ENCODE measurements at regions not wholly inside any gene's neighbourhood (a gene's known extent, or its start where the extent isn't known, plus 50 kb on each side); places are given as distances from the start of the nearest gene placed in this dataset.

DNA sequence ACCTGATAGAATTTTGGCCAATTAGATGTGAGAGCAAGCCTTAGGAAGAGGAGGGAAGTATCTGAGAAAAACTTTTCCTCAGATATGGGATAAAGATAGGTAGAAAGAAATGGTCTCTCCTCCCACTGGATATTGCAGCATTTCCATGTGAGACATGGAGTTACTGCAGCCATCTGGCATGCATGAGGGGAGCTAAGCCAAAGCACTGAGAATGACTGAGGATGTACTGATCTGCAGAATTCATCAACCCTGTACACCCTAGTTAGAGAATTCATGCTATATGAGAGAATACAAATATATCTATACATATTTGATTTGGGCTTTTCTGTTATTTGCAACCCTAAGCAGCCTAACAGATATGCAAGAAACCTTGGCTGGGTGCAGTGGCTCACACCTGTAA lies 52.5 kb upstream of the RPL34 start:
- no peak overlapping the region for H3K4me3 ChIP-seq (ENCODE audit: low read depth, low read length)
- H3K27ac ChIP-seq (ENCODE audit: extremely low read depth, low read depth, low read length) = no peak overlapping the region
- no peaks in the 10 kb centered on the region for H3K4me1 ChIP-seq (ENCODE audit: control insufficient read depth, insufficient read depth, low read length)
- ChIA-PET CTCF (interaction anchor here (1.0 kb wide), 1 partner anchor 549 kb away, joined by 3 read pairs; no protein-coding TSS in a partner anchor), POLR2A (no interaction called here)
- TF ChIP-seq ZNF266 (tag by site-specific recombination; IDR thresholded peaks at IDR 0.05; ENCODE audit: low read depth) = no peak
- no peak for TF ChIP-seq KLF16 (tag by site-specific recombination; IDR thresholded peaks at IDR 0.05)
- no peak for TF ChIP-seq ZFP69B (tag by site-specific recombination; IDR thresholded peaks at IDR 0.05)
- TF ChIP-seq YY2 (tag by site-specific recombination; IDR thresholded peaks at IDR 0.05) = no peak
- no peak for TF ChIP-seq ZNF560 (tag by site-specific recombination; IDR thresholded peaks at IDR 0.05; ENCODE audit: borderline replicate concordance)
- H3K36me3 ChIP-seq (ENCODE audit: control insufficient read depth in 2 of 2, insufficient read depth in 1 of 2, low read length in 2 of 2) = no peaks in the 10 kb centered on the region
- no peaks in the 10 kb centered on the region for H3K9me3 ChIP-seq (ENCODE audit: control insufficient read depth, insufficient read depth, low read depth, low read length)

DNA sequence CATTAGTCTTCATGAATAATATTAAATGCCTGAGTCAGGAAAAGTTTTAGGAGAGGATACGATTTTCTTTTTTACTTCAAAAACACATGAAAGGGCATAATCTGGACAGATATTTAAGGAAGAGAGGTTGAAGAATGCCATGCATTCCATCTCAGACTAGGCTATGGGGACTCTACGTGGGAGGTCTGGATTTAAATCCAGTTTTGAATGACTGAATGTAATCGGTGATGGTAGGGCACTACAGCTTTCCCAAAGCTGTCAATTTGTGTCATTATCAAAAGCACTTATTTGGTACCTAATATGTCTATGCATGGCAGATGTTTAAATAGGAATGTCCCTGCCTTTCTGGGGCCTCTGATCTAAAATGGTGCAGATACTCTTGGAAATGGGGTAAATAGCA lies 59.3 kb upstream of the RPL34 start:
- ChIA-PET POLR2A (no interaction called here), CTCF (interaction anchor here (0.6 kb wide), 1 partner anchor 566 kb away, joined by 4 read pairs; no protein-coding TSS in a partner anchor)
- H3K27ac ChIP-seq (ENCODE audit: extremely low read depth, low read depth, low read length) = no peak overlapping the region
- H3K9me3 ChIP-seq (ENCODE audit: control insufficient read depth, insufficient read depth, low read depth, low read length) = no peaks in the 10 kb centered on the region
- no peaks in the 10 kb centered on the region for H3K4me1 ChIP-seq (ENCODE audit: control insufficient read depth, insufficient read depth, low read length)
- H3K36me3 ChIP-seq (ENCODE audit: control insufficient read depth in 2 of 2, insufficient read depth in 1 of 2, low read length in 2 of 2) = no peaks in the 10 kb centered on the region
- no peak overlapping the region for H3K4me3 ChIP-seq (ENCODE audit: low read depth, low read length)
- no peak for TF ChIP-seq ZNF830 (tag by site-specific recombination; IDR thresholded peaks at IDR 0.05; ENCODE audit: low read depth)
- TF ChIP-seq ZNF155 (tag by site-specific recombination; IDR thresholded peaks at IDR 0.05) = no peak
- no peak for TF ChIP-seq ZFP3 (tag by site-specific recombination; IDR thresholded peaks at IDR 0.05; ENCODE audit: low read depth)
- no peak for TF ChIP-seq ZNF623 (tag by site-specific recombination; IDR thresholded peaks at IDR 0.05)

DNA sequence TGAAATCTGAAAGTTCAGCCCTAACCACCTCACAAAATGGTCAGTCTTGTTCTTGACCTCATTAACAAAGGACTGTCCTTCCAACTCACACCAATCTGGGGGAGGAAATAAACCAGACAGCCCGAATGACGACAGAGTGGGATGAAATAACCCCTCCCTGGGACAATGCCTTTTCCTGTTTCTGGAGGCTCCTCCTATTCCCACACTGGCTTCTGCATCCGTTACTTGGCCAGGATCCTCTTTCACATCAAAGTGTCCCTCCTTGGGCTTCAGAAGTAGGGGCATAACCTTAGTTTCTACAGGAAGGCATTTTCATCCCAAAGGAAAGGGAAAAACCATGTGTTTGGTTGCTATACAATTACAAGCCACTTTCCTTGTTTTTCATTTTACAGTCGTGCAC lies 59.8 kb upstream of the RPL34 start:
- TF ChIP-seq ZNF174 (tag by site-specific recombination; IDR thresholded peaks at IDR 0.05) (no peak), SETDB1 (IDR thresholded peaks at IDR 0.05; ENCODE audit: insufficient read length, low read length) (no peak), ZNF366 (tag by site-specific recombination; conservative IDR thresholded peaks at IDR 0.05) (no peak), WT1 (tag by site-specific recombination; IDR thresholded peaks at IDR 0.05) (no peak), ZNF19 (tag by site-specific recombination; IDR thresholded peaks at IDR 0.05; ENCODE audit: low read depth) (no peak), ZBTB17 (tag by site-specific recombination; IDR thresholded peaks at IDR 0.05) (no peak), ZNF24 (tag by site-specific recombination; IDR thresholded peaks at IDR 0.05) (no peak), KLF16 (tag by site-specific recombination; IDR thresholded peaks at IDR 0.05) (no peak)
- TF ChIP-seq, protein P1, sequence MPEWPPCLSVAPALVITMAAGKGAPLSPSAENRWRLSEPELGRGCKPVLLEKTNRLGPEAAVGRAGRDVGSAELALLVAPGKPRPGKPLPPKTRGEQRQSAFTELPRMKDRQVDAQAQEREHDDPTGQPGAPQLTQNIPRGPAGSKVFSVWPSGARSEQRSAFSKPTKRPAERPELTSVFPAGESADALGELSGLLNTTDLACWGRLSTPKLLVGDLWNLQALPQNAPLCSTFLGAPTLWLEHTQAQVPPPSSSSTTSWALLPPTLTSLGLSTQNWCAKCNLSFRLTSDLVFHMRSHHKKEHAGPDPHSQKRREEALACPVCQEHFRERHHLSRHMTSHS (tag by site-specific recombination; IDR thresholded peaks at IDR 0.05) = no peak
- TF ChIP-seq, protein P2, sequence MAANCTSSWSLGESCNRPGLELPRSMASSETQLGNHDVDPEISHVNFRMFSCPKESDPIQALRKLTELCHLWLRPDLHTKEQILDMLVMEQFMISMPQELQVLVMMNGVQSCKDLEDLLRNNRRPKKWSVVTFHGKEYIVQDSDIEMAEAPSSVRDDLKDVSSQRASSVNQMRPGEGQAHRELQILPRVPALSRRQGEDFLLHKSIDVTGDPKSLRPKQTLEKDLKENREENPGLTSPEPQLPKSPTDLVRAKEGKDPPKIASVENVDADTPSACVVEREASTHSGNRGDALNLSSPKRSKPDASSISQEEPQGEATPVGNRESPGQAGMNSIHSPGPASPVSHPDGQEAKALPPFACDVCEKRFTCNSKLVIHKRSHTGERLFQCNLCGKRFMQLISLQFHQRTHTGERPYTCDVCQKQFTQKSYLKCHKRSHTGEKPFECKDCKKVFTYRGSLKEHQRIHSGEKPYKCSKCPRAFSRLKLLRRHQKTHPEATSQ (tag by site-specific recombination; IDR thresholded peaks at IDR 0.05) = no peak
- H3K9me3 ChIP-seq (ENCODE audit: control insufficient read depth, insufficient read depth, low read depth, low read length) = no peaks in the 10 kb centered on the region
- no peak overlapping the region for H3K4me3 ChIP-seq (ENCODE audit: low read depth, low read length)
- CTCF ChIA-PET = interaction anchor here (0.6 kb wide), 1 partner anchor 567 kb away, joined by 4 read pairs; no protein-coding TSS in a partner anchor
- H3K4me1 ChIP-seq (ENCODE audit: control insufficient read depth, insufficient read depth, low read length) = no peaks in the 10 kb centered on the region
- POLR2A ChIA-PET = no interaction called here
- H3K27ac ChIP-seq (ENCODE audit: extremely low read depth, low read depth, low read length) = no peak overlapping the region
- H3K36me3 ChIP-seq (ENCODE audit: control insufficient read depth in 2 of 2, insufficient read depth in 1 of 2, low read length in 2 of 2) = no peaks in the 10 kb centered on the region

DNA sequence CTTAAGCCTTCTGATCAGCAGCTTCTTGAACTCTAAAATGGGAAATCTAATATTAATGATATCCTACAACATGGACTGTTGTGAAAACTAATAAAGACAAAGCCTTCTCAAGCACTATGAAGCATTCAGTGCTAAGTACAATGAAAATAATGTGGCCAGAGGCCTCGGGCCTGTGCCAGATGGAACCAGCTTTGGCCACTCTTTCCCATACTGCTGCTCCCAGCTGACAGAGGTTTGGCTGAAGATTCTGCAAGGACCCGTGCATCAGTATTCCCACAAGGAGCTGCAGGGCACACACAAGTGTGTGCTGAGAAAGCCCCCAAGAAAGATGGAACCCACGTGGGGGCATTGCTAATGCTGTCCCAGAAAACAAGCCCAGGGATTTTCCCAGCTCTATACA lies 60.5 kb upstream of the RPL34 start:
- ChIA-PET CTCF (no interaction called here), POLR2A (no interaction called here)
- no peak overlapping the region for H3K27ac ChIP-seq (ENCODE audit: extremely low read depth, low read depth, low read length)
- no peaks in the 10 kb centered on the region for H3K9me3 ChIP-seq (ENCODE audit: control insufficient read depth, insufficient read depth, low read depth, low read length)
- TF ChIP-seq, protein P3, sequence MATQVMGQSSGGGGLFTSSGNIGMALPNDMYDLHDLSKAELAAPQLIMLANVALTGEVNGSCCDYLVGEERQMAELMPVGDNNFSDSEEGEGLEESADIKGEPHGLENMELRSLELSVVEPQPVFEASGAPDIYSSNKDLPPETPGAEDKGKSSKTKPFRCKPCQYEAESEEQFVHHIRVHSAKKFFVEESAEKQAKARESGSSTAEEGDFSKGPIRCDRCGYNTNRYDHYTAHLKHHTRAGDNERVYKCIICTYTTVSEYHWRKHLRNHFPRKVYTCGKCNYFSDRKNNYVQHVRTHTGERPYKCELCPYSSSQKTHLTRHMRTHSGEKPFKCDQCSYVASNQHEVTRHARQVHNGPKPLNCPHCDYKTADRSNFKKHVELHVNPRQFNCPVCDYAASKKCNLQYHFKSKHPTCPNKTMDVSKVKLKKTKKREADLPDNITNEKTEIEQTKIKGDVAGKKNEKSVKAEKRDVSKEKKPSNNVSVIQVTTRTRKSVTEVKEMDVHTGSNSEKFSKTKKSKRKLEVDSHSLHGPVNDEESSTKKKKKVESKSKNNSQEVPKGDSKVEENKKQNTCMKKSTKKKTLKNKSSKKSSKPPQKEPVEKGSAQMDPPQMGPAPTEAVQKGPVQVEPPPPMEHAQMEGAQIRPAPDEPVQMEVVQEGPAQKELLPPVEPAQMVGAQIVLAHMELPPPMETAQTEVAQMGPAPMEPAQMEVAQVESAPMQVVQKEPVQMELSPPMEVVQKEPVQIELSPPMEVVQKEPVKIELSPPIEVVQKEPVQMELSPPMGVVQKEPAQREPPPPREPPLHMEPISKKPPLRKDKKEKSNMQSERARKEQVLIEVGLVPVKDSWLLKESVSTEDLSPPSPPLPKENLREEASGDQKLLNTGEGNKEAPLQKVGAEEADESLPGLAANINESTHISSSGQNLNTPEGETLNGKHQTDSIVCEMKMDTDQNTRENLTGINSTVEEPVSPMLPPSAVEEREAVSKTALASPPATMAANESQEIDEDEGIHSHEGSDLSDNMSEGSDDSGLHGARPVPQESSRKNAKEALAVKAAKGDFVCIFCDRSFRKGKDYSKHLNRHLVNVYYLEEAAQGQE (tag by site-specific recombination; IDR thresholded peaks at IDR 0.05) = no peak
- TF ChIP-seq BCL11A (tag by site-specific recombination; IDR thresholded peaks at IDR 0.05; ENCODE audit: low read depth) (no peak), ZBTB1 (tag by site-specific recombination; IDR thresholded peaks at IDR 0.05) (no peak), ZNF843 (tag by site-specific recombination; IDR thresholded peaks at IDR 0.05) (no peak), ZSCAN23 (tag by site-specific recombination; IDR thresholded peaks at IDR 0.05) (no peak), WT1 (tag by site-specific recombination; IDR thresholded peaks at IDR 0.05) (no peak)
- no peaks in the 10 kb centered on the region for H3K36me3 ChIP-seq (ENCODE audit: control insufficient read depth in 2 of 2, insufficient read depth in 1 of 2, low read length in 2 of 2)
- no peak overlapping the region for H3K4me3 ChIP-seq (ENCODE audit: low read depth, low read length)
- no peaks in the 10 kb centered on the region for H3K4me1 ChIP-seq (ENCODE audit: control insufficient read depth, insufficient read depth, low read length)
